GM21529 (cell line): ENCODE measurements at regions not wholly inside any gene's neighbourhood (a gene's known extent, or its start where the extent isn't known, plus 50 kb on each side); places are given as distances from the start of the nearest gene placed in this dataset.

Experiments
- ATAC-seq: cut with Tn5 transposase; IDR thresholded peaks from one replicate; pipeline ENCODE4 v1.9.1; 2021; ENCODE audit not compliant: unreplicated experiment

DNA sequence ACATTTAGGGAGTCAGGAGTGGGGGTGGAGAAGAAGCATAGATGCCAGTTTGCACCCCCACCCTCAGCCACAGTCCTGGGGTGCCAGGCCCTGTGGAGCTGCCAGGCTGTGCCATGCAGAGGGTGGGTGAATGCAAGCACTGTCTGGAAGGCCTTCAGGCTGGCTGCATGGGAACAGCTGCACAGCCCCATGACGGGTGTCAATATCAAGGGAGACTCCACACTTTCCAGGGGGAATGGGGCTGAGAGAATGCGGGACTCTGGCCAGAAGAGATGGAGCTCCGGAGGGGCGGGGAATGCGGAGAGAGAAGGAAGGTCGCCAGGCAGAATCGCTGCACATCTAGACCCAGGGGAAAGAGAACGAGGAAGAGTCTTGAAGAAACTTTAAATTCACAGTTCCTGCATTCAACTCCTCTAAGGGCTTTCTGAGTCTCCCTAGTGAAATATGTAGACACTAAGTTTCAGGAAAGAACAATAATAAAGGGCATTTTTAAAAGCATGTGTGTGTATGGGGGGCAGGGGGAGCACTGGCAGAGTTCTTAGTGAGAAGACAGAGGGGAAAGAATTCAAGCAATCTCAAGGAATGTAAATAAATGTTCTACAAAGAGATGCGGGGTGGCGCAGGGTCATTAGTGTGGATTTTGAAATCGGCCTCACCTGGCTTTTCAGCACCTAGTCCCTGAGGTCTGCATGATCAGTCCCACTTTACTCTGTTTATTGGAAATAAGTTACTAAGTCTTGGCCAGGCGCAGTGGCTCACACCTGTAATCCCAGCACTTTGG lies 59.1 kb downstream of the BOD1 start:
- no peak for ATAC-seq

DNA sequence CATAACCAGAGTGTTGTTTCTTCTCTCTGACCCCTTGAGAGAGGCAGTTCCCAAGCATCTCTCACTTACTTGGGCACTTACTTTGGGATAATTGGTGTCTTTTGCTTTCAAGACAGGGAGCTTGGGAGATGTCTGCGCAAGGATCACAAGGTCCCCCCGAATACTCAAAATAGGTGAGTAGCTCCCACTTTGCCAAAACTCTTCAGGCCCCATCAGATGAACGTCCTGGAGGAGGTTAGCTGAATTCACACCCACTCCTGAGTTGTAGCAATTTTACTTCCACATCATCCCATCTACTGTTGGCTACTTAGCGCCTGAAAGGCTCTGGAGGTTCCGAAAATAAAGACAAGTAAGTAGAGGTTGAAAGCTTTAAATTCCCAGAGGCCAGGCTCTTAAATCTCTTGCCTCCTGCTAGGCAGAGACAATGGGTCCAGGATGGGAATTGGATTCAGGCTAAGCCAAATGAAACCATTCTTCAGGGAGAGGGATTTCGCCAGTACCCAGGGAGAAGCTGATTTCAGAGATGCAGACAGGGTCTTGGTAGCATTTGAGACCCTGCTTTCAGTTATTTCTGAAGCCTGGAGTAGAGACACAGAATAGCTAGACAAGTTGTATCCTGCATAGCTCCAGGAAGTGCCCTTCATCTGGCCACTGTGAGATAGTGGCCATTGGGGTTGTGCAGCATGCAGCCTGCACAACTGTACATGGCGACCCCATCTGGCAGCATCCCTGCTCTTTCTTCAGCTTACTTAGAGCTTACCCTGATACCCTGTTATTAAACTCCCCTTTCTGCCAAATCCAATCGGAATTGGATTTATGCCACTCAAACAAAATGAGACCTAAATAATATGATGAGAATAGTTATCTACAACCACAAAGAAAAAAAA lies 60.1 kb downstream of the BOD1 start:
- no peak for ATAC-seq

DNA sequence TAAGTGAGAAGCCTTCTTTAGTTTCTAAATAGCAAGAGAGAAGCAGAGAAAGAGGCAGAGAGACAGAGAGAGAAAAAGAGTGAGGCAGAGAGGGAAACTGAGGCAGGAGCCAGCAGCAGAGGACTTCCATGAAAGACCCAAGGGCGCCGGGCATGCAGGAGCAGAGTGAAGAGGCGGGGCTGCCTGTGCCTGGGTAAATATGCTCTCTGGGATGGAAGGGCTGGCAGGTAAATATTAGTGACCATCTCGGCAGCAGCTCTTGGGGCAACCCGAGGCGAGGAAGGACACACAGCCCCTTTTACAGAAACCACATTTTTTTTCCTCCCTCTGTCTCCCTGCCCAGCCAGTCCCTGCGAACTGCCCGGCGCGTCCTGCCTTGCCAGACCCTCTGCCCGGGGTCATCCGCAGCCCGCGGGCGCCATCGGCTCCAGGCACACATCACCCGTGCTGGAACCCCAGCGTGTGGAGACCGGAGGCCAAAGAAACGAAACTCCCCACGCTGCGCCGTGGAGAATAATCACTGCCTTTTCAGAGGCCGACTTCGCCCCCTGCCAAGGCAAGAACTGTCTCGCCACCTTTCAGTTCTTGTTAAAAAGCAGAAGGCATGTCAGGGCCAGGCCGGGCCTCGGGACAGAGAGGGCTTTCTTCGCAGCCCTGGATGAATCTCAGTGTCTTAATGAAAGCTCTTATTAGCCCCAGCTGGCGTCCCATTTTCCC lies 61.3 kb downstream of the BOD1 start:
- no peak for ATAC-seq

DNA sequence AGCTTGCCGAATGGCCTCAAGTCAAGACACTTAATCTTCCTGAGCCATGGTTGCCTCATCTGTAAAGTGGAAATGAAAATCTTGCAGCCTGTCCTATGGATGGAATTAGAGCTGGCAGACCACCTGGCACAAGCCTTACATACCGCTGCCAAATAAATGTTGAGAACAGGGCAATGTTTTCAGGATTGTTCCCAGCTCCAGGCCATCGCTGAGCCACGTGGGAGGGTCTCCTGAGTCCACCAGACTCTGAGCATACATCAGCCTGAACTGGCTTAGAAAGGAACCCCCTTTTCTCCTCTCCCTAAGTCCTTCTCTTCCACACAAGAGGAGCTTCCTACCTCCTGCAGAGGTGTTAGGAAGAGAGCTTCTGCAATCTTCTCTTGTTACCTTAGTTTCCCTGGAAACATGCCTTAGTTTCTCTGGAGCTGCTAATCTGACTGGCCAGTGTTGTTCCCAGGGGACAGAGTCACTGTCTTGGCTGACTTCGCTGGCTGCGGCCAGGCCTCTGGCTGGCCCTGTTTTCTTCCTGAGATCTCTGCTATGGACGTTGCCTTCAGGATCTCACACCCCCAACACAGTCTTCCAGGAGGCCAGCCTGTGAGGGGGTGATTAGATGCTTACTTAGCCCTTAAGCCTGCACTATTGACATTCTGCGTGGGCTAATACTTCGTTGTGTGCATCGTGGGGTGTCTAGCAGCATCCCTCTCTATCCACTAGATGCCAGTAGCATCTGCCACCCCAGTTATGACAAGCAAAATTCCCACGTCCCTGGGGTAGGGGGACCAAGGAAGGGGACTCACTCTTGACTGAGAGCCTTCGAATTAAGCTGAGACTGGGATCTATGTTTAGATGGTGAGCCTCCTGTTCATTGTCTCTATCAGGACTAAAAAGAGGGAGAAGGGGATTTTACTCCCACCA lies 62.2 kb downstream of the BOD1 start:
- ATAC-seq: no peak

DNA sequence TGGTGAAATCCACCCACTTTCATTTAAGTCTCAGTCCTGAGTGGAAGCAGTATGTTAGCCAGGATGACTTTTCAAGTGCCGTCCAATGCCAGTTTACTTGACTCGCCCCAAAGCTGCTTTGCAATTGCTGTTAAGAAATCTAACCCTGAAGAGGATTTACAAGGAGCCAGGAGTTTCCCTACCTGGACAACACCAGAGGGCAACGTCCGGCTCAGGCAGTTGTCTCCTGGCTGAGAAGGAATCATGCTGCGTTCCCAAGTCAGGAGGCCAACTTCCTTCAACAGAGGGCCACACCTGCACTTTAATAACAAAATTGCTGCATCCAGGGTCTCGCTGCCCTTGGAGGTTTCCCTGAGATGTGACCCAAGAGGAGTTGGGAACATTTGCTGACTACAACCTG lies 65.8 kb downstream of the BOD1 start:
- no peak for ATAC-seq

DNA sequence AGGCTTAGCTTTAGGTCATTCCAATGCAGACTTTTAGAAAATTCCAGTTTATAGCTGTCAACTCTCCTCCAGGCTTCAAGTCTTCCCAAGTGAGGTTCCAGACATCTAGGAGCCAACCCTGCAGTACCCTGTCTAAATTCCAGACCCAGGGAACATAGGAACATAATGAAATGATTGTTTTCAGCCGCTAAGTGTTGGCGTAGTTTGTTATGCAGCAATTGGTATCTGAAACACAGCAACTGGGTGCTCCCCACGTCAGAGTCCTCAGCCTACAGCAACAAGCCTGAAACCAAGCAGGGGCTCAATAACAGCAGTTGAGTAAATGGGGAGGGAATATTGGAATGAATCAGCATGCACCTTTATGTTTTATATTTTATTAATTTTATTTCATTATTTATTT lies 66.8 kb downstream of the BOD1 start:
- no peak for ATAC-seq

DNA sequence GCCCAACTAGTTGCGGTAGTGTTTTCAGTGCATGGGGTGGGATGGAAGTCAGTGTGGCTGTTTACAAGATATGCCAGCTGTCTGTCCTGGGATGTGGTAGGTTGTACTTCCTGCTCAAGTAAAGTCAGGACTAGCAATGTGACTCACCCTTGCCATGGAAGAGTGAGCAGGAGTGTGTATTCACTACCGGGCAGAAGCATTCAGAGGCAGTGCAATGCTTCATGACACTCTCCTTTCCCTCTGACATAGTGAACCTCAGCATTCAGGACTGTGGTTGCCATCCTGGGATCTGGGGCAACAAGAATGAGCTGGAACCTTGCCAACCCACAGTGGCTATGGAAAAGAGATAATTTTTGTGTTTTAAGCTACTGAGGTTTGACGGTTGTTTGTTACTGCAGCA lies 68.9 kb downstream of the BOD1 start:
- peak; percentile 88 for ATAC-seq

DNA sequence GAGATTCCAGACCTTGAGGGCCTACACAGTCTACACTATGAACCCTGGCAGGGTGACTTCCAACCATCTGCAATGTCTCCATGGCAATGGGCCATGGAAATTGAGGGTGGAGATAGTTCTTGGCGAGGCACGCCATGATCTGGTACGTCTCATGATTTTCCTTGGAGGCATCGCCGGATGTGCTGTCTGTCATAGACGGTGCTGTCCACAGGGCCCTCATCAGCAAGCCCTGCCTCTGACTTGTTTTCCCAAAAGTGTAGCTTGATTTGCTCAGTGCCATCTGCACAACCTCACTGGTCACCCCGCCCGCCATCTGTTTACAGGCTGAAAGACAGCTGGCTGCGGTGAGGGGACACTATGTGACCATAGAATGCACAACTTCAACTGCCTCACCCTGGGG lies 73.5 kb downstream of the BOD1 start:
- no peak for ATAC-seq

DNA sequence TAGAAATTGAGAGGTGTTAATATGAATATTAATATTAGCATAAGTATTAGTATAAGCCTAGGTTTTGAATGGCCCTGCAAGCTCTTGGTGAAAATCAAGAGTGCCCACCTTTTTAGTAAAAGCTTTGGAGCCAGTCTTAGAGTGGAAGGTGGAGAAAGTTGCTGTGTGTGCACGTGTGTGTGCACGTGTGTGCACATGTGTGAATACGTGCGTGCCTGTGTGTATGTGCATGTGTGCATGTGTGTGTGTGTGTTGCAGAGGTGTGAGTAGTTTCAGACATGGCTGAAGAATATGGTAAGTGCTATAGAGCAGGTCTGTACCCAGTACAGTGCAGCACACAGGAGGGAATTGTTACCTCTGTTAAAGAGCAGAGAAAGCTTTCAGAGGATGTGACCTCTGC lies 74.3 kb downstream of the BOD1 start:
- no peak for ATAC-seq

DNA sequence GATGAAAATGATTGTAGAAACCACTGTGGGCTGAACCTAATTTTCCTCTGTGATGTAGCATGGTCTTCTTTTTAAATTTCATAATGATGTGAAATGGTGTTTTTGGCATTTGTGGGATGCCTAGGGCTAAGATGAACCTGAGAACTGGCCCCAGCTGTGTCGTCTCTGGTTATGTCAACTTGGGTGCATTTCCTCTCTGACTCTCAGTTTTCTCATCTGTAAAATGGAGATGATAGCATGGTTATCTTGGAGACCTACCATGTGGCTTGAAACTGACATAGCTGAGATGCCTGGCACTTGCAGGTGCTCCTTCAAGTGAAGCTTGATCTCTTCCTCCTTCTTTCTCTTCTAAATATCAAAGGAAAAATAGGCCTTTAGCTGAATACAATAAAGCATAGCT lies 77.8 kb downstream of the BOD1 start:
- ATAC-seq: no peak

DNA sequence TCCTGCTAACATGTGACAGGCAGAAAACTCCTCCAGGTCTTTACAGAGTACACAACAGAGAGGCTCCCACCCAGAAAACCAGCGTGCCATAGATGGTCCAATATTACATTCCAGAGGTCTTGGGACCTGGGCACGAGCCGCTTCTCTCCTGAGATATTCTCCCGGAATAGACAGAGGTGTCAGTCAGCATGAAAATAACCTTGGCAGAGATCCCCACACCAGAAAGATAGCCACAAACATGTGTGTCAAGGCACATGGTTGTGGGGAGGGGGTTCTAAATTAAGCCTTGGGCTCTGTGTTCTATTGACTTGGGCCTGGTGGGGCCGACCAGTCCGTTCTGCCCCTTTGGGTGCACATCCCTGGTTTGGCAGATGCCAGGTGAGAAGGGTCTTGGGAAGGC lies 78.4 kb downstream of the BOD1 start:
- ATAC-seq: no peak

DNA sequence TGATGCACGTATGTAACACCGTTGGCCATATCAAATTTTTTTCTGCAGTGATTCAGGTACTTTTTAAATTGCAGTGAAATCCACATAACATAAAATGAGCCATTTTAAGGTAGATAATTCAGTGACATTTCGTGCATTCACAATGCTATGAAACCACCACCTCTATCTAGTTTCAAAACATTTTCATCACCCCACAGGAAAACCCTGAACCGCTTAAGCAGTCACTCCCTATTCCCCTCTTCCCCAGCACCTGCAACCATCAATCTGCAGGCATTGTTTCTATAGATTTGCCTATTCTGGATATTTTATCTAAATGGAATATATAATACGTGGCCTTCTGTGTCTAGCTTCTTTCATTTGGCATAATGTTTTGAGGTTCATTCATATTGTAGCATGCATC lies 79.2 kb downstream of the BOD1 start:
- peak; percentile 45 for ATAC-seq

DNA sequence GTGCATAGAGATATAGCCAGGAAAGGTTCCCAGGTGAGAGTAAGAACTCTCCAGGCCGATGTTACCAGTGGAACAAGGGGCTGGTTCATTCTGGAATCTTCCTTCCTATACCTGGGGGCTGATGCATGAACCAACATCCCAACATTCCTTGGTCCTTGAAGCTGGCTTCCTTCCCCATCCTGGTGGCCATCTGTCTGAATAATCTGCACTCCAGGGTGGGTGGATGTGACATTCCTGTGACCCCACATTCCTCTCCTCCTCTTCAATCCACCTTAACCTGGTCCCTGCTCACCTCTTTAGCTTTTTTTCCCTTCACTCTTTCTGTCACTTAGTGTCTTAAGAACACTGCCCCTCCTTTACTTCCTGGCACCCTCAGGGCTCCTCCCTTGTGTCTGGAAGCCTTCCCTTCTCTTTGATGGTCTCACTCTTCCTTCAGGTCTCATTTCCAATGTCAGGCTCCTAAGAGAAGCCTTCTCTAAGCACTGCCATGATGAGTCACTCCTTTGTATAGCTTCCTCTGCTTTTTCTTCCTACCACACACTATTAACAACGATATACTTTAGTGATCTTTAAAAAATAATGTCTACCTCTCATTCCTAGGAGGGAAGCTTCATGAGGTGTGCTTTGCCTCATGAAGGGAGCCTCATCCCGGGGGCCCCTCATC lies 80.3 kb downstream of the BOD1 start:
- ATAC-seq: no peak

DNA sequence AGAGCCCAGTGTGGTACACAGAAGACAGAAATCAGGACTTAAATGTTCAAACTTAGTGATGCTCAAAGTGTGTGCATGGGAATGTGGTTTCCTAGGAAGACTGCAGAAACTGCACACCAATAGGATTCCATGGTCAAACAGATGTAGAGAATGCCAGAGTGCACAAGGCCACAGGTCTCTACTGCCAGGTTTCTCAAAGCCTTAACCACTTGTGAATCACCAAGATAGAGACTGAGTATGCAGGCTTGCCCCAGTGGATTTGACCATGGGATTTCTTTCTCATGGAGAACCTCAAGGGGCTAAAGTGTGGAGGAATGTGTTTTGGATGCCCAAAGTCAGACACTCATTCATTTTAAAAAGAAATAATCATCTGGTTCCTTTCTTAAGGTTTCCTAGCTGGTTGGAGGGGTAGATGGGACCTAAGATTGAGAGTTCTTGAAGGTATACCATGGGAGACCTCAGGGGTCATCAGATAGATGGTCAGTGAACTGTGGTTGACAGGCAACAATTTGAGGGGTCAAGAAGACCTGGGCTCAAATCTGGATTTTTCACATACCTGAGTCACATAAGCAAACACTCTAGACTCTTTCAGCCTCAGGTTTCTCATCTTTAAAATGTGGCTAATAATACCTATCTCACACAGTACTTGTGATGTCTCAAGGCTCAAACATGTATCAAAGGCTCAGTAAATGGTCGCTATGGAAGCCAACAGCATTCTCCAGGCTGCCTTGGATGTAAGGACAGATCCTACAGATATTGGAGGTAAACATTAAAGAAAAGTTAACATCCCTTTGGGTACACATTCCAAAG lies 81.1 kb downstream of the BOD1 start:
- ATAC-seq: no peak

DNA sequence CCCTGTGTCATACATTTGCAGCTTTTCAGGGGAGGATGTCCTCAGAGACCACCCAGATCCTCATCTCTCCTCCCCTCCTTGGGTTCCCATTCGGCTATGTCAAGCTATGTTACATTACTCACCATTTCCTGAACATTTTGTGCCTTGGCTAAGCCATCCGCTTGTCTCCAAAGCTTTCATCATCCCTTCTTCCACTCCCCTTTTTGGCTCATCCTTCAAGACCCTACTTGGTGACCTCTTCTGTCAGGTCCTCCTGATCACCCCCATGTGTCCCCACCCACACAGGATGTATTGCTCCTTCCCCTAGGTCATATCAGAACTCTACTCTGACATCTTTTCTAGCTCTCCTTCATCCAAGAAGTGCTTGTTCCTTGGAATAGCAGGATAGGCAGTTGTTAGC lies 81.8 kb downstream of the BOD1 start:
- no peak for ATAC-seq

DNA sequence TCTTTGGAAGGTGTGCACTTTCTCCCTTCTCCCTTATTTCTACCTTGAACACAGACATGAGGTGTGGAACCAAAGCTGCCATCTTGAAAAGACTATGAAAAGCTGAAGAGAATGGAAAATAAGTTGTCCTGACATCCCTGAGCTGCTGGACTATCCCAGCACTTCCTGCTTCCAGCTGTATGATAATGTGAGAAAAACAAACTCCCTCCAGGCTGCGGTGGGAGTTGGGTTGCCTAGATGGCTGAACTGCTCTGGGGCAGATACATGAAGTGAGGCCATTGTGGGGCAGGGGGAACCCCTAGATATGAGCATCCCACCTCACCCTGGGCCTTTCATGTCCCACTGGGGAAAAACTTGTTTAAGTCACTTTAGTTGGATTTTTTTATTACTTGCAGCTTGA lies 82.4 kb downstream of the BOD1 start:
- ATAC-seq: no peak

DNA sequence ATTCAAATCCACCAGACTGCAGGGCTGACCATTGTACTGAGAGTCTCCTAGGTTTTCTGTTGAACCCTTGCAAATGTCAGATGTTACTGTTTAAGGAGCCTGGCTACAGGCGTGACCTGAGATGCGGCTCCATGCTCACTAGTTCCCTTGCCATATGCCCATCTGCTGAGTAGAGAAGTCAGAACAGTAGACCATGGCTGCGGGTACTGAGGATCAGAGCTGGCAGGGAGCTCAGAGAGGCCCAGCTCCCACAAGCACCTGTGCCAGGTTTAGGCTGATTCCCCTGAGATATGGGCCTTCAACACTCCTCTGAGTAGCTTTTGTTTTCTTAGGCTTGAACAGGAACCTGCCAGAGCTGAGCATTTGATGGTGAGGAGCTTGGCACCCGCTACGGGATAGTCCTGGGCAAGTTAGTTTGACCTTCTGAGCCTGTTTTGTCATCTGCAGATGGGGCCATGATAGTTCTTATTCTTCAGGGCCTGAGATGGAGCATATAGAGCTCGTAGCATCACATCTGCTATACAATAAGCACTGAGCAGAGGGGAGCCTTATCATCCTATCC lies 83.7 kb downstream of the BOD1 start:
- ATAC-seq: no peak

DNA sequence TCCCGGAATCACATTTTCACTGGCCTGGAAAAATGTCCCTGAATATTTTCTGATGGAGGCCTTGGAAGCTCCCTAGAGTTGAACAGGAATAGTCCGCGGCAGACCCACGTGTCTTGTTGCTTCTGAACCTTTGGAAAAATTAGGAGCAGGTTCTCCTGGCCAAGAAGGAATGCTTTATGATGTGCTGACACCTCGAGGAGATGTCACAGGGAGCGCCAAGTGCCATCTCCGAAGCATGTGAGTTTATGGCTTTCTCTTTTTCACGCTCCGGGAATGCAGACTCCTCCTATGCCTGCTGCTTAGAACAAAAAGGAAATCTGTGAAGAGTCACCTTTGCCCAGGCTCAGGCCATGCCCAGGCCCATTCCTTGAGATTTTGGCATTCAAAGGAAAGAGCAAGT lies 84.6 kb downstream of the BOD1 start:
- ATAC-seq: no peak

DNA sequence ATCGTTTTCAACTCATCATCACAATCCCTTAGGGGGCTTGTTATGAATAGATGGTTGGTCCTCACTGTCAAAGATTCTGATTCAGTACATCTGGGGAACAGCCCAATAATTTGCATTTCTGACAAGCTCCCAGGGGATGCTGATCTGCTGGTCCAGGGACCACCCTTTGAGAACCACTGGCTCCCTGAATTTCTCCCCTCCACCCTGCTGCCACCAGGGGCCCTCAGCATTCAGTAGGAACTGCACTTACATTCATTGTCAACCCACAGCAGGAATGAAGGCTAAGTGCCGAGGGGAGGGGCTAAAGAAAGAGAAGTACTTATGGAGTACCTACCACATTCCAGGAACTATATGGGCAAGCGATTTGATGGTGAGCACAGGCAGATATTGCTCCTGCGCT lies 85.9 kb downstream of the BOD1 start:
- no peak for ATAC-seq
